H1 (cell line): ENCODE measurements at regions not wholly inside any gene's neighbourhood (a gene's known extent, or its start where the extent isn't known, plus 50 kb on each side); places are given as distances from the start of the nearest gene placed in this dataset.

ENCODE experiments used
- CREB1 ChIP-seq: IDR thresholded peaks from 2 replicates; pipeline ENCODE4 v1.6.1; 2012; ENCODE audit warnings: inconsistent platforms
- EP300 ChIP-seq, 2 experiments: IDR thresholded peaks; 1 replicate in 1 of 2; 2 replicates in 1 of 2; pipeline ENCODE4 v1.6.1; 2011 to 2012; ENCODE audit warnings: low read depth in 2 of 2, low read length in 2 of 2, mild to moderate bottlenecking in 2 of 2, borderline replicate concordance in 1 of 2, inconsistent platforms in 1 of 2, moderate library complexity in 1 of 2
- JUN ChIP-seq: IDR thresholded peaks from 2 replicates; pipeline ENCODE4 v1.6.1; 2011; ENCODE audit warnings: low read depth, mild to moderate bottlenecking, improper control_type of control experiment, low read length
- JUND ChIP-seq: IDR thresholded peaks from 2 replicates; pipeline ENCODE4 v1.6.1; 2011; ENCODE audit warnings: mild to moderate bottlenecking, improper control_type of control experiment, low read length
- KDM5A ChIP-seq: fragments of 200-600 bp; IDR thresholded peaks from 2 replicates; pipeline ENCODE4 v1.7.1; 2012; ENCODE audit warnings: mild to moderate bottlenecking, low read length, inconsistent platforms, mixed read lengths
- RFX5 ChIP-seq: IDR thresholded peaks from 2 replicates; pipeline ENCODE4 v1.6.1; 2011; ENCODE audit warnings: low read depth, low read length, improper control_type of control experiment, borderline replicate concordance
- SP1 ChIP-seq: IDR thresholded peaks from 2 replicates; pipeline ENCODE4 v1.6.1; 2011; ENCODE audit warnings: low read depth, low read length
- TEAD4 ChIP-seq: IDR thresholded peaks from 2 replicates; pipeline ENCODE4 v1.6.1; 2012; ENCODE audit warnings: low read depth, low read length, inconsistent platforms, mixed read lengths
- YY1 ChIP-seq: IDR thresholded peaks from 2 replicates; pipeline ENCODE4 v1.6.1; 2011; ENCODE audit warnings: low read depth, mild to moderate bottlenecking, low read length
- ZNF274 ChIP-seq: IDR thresholded peaks from 2 replicates; pipeline ENCODE4 v1.7.0; 2012; ENCODE audit warnings: low read length, borderline replicate concordance; ENCODE audit errors: extremely low read depth
- TF ChIP-seq, protein P1 (sequence below), 3 experiments: IDR thresholded peaks; 1 replicate in 2 of 3; 2 replicates in 1 of 3; pipeline versions ENCODE4 v1.5.1 to v1.6.1; 2011; ENCODE audit warnings: low read length in 3 of 3, mild to moderate bottlenecking in 3 of 3, inconsistent platforms in 2 of 3, low read depth in 1 of 3, moderate library complexity in 1 of 3; ENCODE audit not compliant: insufficient read depth in 1 of 3; ENCODE audit errors: control extremely low read depth in 1 of 3

DNA sequence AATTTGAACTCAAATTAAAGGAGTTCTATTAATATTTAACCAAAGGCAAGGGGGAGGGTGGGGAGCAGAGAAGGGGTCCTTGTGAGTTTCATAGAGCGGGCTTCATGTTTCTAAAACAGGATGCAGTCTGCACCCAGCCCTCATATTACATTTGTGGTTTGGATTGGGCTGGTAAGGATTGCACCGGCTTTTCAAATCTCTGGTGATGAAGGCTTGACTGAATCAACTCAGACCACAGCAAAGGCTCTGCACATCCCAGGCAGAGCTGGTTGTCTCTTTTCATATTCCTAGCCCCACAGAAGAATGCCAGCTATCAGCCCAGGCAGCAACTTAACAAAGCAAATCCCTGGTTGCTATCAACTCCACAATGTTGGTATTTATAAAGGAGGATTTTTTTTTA is 1221.4 kb downstream of the VRK1 start:
- TF ChIP-seq KDM5A, result no peak
- no peak for TF ChIP-seq SP1
- no peak for TF ChIP-seq EP300 (IDR thresholded peaks at IDR 0.05; ENCODE audit: borderline replicate concordance in 1 of 2, low read depth in 2 of 2, low read length in 2 of 2)
- TF ChIP-seq RFX5, result no peak
- TF ChIP-seq, protein P1, sequence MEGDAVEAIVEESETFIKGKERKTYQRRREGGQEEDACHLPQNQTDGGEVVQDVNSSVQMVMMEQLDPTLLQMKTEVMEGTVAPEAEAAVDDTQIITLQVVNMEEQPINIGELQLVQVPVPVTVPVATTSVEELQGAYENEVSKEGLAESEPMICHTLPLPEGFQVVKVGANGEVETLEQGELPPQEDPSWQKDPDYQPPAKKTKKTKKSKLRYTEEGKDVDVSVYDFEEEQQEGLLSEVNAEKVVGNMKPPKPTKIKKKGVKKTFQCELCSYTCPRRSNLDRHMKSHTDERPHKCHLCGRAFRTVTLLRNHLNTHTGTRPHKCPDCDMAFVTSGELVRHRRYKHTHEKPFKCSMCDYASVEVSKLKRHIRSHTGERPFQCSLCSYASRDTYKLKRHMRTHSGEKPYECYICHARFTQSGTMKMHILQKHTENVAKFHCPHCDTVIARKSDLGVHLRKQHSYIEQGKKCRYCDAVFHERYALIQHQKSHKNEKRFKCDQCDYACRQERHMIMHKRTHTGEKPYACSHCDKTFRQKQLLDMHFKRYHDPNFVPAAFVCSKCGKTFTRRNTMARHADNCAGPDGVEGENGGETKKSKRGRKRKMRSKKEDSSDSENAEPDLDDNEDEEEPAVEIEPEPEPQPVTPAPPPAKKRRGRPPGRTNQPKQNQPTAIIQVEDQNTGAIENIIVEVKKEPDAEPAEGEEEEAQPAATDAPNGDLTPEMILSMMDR (IDR thresholded peaks at IDR 0.05; ENCODE audit: control extremely low read depth in 1 of 3, insufficient read depth in 1 of 3, low read depth in 1 of 3, low read length in 3 of 3), result no peak
- no peak for TF ChIP-seq CREB1
- TF ChIP-seq YY1, result no peak
- no peak for TF ChIP-seq JUND
- no peak for TF ChIP-seq TEAD4
- no peak for TF ChIP-seq JUN
- no peak for TF ChIP-seq ZNF274
